ENCODE measurements at regions not wholly inside any gene's neighbourhood (a gene's known extent, or its start where the extent isn't known, plus 50 kb on each side); places are given as distances from the start of the nearest gene placed in this dataset.
"Not testable (repeated sequence)": the region's sequence is repeated elsewhere in the genome, so short reads cannot be mapped to it uniquely, and the experiment has no call there.

DNA sequence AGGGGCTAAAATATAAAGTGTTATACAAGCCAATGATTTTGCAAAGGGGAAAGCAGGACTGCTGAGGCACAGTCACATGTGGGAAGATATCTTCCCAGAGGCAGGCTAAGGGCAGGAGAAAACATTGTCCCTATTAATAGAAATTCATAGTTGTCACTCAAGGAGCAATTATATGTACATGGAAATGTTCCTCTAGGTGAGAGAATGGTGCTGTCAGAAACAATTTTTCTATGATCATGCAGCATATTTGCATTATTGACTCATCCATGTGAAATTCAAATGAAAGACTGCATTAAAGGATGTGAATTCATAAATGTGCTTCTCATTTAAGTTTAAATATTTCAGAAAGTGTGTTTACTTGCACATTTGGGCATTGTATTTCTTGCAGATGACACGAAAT lies 775.9 kb upstream of the CDH9 start:
- no peak for DNase-seq (ENCODE audit: low spot score)

DNA sequence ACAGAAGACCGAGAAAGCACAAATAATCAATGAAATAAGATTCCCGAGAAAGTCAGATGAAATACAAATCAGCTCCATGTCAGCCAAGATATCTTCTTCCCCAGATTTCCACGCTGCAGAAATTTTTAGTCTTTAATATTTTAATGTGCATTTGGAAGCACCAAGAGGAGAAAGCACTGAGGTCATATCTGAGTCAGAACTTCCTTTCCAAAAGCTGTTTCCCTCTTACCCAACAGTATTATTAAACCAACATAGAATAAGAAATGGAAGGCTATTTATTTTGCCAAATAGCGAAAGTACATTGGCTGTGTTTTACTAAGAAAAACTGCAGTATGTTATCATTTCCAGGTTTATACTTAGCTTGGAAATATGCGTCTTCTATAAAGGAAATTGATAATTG lies 772.1 kb upstream of the CDH9 start:
- no peak for DNase-seq (ENCODE audit: low spot score)

DNA sequence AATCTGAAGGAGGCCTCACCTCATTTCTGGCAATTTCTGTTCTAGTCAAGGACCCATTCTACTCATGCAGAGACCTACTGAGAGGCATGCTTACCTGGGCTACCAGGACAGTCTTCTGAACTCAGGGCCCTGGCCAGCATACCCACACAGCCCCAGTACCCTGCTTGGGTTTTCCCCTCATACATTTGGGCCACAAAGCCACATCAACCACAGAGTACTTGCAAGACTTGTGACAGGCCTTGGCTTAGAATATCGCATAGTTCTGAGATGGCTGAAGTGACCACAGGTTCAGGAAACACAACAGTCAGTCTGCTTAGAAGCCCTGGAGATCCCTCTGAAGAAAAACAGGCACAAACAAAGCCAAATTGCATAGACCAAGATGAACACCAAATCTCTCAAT lies 758.8 kb upstream of the CDH9 start:
- no peak for DNase-seq (ENCODE audit: low spot score)

DNA sequence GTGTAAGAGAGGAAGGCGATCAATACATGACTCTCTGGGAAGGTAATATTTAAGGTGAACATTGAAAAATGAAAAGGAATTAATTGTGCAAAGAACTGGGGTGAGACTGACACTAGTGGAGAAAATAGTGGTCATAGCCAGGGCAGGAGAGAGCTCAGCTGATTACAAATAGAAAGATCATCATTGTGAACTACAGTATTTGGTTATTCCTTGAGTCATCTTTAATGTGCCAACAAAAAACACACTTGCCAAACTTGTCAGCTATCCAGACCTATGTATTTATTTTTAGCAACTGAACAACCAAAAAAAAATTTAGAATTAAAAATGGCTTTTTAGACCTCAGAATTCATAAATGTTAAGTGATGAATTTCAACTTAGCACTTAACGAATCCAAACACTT lies 749.8 kb upstream of the CDH9 start:
- no peak for DNase-seq (ENCODE audit: low spot score)

DNA sequence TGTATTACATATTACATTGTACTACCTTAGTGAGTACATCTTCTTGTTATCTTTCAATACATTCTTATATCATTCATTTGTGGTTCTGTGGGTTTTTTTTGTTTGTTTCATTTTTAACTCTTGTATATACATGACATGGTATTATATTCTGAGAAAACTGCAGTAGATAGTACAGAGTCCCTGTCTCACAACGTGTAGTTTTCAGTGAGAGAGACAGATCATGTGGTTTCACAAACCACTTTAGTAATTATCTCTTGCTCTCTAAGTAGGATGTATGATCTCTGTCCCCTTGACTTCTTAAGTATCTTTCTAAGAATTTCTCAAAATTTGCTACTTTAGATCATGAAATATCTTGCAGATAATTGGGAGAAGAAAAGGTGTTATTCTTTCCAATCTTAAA lies 745.9 kb upstream of the CDH9 start:
- no peak for DNase-seq (ENCODE audit: low spot score)

DNA sequence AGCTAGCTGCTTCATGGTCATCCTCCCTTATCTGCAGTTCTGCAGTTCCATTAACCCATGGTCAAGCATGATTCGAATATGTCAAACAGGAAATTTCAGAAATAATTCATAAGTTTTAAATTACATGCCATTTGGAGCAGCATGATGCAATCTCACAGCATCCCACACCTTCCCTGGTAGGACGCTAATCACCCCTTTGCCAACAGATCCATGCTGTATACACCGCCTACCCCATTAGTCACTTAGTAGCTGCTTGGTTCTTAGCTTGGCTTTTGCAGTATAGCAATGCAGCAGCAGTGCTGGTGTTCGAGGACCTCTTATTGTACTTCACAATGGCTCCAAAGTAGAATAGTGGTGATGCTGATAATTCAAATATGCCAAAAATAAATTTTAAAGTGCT lies 739.7 kb upstream of the CDH9 start:
- DNase-seq (ENCODE audit: low spot score): no peak

DNA sequence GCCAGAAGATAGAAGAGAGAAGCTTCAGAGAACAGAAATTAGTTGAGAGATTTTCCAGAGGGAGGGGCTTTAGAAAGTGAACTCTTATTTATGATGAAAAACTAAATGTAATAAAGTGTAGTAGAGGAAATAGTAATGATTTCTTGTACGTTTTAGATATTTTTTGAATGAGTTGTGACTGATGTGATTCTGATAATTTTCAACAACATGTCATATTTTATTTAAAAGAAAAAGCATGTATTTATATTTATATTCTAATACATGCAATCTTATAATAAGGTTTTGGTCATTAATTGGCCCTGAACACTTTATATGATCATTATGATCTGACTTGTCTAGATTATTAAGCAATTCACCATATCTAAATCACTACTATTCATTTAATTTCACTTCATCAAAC lies 735.2 kb upstream of the CDH9 start:
- DNase-seq (ENCODE audit: low spot score): no peak

DNA sequence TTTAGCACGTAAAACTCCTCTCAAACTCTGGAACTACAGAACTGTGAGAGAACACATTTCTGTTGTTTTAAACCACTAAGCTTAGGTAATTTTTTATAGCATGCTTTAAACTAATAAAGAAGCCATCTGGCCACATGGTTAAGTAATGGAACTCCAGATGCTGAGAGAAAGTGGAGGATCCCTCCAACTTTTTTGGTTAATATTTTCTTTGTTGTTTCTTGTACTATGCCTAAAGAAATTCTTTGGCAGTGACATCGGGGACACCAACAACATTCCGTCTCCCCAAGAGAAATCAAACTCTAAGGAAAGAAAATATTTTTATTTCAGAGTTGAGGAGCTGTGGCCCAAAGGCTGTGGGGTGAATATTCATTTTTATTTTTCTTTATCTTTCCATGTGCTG lies 734.8 kb upstream of the CDH9 start:
- no peak for DNase-seq (ENCODE audit: low spot score)

DNA sequence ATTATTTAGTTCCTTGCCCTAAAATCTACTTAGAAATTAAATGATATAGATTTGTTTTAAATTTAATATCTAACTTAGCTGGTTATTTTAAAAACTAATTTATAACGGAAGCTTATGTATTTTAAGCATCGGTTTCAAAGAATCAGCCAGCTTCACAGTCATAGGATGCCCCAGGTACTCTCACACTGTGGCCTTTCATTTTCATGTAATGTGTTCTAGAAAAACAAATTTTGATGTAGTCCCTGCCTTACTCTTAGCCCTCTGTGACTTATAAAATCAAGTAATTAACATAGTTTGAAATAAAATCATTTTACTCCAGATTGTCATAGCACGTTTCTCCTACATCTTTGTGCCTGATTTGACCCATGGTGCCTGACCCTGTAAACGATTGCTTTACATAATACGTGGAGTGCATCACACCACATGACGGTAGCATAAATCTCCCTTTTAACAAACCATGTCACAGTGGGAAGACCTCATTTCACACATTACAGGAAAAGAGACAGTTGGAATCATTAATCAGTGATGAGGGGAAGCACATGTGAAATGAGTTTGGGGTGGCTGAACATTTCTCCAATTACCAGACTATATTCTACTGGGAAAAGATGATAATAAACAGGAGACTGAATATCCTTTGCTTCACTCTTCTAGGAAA lies 731.5 kb upstream of the CDH9 start:
- no peak for DNase-seq (ENCODE audit: low spot score)

DNA sequence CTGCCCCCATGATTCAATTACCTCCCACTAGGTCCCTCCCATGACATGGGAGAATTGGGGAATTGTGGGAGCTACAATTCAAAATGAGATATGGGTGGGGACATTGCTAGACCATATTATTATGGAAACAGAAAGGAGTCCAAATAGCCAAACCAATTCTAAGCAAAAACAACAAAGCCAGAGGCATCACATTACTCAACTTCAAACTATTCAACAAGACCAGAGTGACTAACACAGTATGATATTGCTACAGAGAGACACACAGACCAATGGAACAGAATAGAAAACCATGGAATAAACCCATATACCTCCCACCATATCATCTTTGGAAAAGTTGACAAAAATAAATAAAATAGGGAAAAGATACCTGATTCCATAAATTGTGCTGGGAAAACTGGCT lies 710.5 kb upstream of the CDH9 start:
- no peak for DNase-seq (ENCODE audit: low spot score)

DNA sequence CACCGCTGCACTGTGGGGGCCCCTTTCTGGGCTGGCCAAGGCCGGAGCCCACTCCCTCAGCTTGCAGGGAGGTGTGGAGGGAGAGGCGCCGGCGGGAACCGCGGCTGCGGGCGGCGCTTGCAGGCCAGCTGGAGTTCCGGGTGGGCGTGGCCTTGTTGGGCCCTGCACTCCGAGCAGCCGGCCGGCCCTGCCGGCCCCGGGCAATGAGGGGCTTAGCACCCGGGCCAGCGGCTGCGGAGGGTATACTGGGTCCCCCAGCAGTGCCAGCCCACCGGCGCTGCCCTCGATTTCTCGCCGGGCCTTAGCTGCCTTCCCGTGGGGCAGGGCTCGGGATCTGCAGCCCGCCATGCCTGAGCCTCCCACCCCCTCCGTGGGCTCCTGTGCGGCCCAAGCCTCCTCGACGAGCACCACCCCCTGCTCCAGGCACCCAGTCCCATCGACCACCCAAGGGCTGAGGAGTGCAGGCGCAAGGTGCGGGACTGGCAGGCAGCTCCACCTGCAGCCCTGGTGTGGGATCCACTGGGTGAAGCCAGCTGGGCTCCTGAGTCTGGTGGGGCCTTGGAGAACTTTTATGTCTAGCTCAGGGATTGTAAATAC lies 705.1 kb upstream of the CDH9 start:
- not testable (repeated sequence) for DNase-seq (ENCODE audit: low spot score)

DNA sequence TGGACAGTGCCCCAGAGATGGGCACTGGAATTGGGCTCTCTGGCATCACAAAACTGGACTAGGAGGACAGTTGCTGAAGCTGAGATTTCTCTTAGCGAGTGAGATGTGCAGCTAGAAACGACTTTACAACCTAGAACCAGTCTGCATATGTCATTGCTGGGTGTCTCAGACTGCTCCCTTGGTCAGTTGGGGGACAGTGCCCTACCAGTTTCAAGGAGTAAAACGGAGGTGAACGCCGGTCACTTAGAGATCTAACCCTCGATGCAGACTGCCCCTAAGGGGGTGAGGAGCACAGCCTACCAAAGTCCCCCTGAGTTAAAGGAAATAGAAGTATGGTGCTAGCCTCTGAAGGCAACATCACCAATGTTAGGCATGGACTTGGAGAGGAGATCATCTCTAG lies 704.4 kb upstream of the CDH9 start:
- no peak for DNase-seq (ENCODE audit: low spot score)

DNA sequence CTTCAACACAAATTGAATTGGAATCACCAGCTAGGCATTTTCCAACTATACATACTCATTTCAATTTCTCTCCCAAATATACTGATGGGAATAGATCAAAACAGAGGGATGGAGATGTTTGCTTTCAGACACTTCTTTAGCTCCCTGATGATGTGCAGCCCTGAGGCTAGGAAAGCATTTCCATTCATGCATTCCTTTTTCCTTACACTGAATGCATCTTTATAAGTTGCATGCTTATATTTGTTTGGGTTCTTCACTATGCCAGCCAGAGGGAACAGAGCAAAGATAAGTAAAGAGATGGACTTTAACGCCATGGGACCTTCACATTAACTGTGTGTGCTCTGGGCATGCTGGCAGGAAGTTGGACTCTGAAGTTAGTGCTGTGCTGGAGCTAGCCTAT lies 696.5 kb upstream of the CDH9 start:
- no peak for DNase-seq (ENCODE audit: low spot score)

DNA sequence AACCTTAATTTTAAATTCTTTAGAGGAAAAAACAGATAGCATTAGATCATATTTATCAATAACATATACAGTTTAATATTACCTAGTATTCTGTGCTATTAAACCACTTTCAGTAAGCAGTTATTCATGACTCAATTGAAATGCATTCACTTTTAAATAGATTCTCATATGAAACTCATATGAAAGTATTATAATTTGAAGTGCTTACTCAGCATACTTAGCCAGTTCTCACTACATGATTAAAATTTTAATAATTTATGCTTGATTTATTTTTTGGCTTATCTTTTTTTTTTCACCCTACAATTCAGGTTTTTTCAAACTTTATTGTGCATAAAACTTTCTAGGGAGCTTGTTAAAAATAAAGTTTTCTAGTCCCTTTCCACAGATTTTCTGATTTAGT lies 694.9 kb upstream of the CDH9 start:
- DNase-seq (ENCODE audit: low spot score): no peak

DNA sequence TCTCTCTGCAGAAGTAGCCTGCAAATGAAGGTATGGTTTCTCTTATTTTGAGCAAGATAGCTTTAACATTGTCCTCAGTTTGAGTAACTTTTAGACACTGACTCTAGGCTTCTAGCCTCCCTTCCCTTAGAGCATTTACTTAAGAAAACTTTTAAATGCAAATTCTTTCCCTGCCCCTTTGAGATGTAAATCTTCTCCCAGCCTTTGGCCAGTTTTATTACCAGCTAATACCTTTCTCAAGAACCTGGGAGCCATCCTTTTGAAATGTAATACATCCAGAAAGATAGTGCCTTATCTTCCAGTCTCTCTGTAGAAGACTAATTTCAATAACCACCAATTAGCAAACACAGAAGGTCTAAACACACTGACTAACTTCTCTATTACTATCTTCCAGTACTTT lies 688.9 kb upstream of the CDH9 start:
- no peak for DNase-seq (ENCODE audit: low spot score)

DNA sequence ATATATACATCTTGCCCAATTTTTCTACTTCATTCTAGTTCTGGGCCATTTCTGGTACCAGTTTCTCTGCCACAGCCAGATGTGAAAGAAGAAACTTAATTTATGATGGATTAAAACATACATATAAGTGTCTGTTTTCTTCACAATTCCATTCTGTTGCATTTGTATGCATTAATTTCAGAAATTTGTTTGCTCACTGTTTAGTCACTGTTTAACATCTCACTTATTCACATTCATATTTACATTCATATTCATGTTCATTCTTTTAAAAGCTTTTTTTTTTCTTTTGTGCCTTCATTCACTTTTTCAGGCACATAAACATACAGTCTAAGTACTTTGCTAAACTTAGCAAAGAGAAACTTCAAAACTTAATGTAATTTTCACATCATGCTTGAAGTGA lies 684.0 kb upstream of the CDH9 start:
- no peak for DNase-seq (ENCODE audit: low spot score)

DNA sequence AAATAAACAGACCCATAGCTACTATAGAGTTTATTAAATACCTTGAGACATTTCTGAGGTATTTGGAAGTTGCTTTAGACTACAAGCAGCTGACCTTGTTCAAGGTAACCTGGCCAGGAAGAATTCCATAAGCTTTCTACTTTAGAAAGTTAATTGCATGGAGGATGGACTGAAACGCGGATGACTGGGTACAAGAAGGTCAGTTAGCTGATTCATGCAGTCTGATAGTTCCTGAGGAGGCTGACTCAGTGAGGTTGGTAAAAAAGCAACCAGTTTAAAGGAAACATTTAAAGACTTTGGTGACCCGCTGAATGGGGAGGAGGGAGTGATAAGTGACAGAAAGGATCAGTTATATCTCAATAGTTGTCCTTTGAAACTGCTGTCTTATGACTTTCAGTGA lies 670.1 kb upstream of the CDH9 start:
- DNase-seq (ENCODE audit: low spot score): no peak

DNA sequence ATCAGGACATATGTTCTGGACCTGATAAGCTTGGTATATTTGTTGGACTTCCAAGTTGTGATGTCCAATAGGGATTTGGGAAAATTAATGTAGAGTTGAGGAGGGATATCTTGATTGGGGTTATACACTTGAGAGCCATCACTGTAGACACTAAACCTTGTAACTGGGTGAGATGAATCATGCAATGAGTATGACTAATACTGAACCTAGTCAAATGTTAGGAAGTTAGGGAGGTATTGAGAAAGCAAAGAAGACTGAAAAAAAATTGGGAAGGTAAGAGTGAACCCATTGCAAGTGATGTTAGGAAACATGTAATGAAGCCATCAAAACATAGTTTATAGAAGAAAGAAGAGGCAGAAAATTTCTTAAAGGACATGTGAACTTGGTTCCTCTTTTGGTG lies 668.4 kb upstream of the CDH9 start:
- no peak for DNase-seq (ENCODE audit: low spot score)

DNA sequence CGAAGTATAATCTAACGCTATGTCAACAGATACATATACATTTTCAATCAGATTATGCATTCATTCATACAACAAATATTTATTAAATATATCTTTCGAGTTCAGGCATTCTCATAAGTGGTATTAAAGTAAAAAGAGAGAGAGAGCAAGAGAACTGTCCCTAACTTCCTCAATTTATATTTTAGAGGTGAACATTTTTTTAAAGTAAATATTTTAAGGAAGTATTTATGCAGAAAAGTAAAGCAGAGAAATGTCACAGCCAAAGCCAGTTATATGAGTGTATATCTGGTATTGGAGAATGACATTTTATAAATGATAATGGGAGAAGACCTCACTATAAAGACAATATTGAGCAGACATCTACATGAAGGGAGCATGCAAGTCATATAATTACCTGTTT lies 667.3 kb upstream of the CDH9 start:
- DNase-seq (ENCODE audit: low spot score): no peak

DNA sequence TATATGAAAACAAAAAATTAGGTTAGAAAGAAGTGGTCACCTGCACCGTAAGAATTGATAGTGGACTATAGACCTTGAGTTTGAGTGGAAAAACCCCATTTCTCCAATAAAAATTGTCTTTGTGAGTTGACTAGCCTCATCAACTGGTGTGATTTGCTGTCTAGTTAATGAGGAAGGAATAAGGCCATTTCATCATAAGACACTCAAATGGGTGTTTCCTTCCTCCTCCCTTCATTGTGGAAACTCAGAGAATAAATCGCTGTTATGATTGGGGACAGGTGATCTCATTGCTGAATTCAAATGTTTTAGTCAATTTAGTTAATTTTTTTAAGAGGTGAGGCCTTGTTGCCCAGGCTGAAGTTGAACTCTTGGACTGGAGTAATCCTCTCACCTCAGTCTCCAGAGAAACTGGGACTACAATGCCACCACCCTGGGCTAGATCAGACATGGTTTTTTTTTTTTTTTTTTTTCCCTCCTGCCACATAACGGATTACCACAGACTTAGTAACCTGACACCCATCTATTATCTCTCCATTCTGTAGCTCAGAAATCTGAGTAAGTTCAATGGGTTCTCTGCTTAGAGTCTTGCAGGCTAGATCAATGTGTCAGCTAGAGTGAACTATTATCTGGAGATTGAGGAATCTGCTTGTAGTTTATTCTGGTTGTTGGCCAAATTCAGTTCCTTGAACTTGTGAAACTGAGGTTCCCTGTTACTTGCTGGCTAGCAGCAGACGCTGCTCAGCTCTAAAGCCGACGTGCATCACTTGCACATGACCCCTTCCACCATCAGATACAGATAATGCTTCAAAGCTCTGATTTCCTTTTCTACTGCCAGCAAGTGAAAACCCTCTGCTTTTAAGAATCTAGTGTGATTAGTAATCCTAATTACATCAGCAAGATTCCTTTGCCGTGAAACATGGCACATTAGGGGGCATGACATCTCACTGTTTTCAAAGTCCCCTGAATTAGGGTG lies 663.8 kb upstream of the CDH9 start:
- DNase-seq (ENCODE audit: low spot score): no peak

DNA sequence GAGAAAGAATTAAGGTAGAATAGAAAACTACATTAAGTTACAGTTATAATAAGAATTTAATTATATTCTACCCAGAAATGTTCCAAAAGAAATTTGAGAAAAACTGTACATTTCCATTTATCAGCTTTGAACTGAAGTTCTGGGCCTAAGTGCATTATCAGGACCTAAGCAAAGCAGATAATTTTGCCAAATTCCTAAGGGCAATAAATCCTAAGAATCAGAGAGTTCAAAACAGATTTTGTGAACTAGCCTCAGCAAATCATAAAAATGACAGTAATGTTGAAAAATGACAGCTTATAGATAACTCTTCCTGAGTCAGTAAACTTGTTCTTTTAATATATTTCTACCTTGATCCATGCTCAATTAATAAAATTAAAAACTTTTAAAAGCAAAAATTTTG lies 662.1 kb upstream of the CDH9 start:
- DNase-seq (ENCODE audit: low spot score): no peak

DNA sequence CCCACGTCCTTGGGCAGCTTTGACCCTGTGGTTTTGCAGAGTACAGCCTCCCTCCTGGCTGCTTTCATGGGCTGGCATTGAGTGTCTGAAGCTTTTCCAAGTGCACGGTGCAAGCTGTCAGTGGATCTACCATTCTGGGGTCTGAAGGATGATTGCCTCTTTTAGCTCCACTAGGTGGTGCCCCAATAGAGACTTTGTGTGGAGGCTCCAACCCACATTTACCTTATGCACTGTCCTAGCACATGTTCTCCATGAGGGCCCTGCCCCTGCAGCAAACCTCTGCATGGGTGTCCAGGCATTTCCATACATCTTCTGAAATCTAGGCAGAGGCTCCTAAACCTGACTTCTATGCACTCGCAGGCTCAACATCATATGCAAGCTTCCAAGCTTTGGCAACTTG lies 644.2 kb upstream of the CDH9 start:
- DNase-seq (ENCODE audit: low spot score): no peak

DNA sequence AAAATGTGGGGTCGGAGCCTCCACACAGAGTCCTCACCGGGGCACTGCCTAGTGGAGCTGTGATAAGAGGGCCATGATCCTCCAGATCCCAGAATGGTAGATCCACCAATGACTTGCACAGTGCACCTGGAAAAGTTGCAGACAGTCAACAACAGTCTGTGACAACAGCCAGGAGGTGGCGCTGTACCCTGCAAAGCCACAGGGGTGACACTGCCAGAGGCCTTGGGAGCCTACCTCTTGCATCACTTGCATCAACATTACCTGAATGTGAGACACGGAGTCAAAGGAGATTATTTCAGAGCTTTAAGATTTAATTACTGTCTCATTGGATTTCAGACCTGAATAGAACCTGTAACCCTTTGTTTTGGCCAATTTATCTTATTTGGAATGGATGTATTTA lies 614.1 kb upstream of the CDH9 start:
- DNase-seq (ENCODE audit: low spot score): no peak

Data from ureter (tissue), 1 donor.